ENCODE measurements at regions not wholly inside any gene's neighbourhood (a gene's known extent, or its start where the extent isn't known, plus 50 kb on each side); places are given as distances from the start of the nearest gene placed in this dataset.
A peak's percentile ranks its signal among the peaks of the same experiment; 100 is the strongest.
"Not testable (repeated sequence)": the region's sequence is repeated elsewhere in the genome, so short reads cannot be mapped to it uniquely, and the experiment has no call there.

DNA sequence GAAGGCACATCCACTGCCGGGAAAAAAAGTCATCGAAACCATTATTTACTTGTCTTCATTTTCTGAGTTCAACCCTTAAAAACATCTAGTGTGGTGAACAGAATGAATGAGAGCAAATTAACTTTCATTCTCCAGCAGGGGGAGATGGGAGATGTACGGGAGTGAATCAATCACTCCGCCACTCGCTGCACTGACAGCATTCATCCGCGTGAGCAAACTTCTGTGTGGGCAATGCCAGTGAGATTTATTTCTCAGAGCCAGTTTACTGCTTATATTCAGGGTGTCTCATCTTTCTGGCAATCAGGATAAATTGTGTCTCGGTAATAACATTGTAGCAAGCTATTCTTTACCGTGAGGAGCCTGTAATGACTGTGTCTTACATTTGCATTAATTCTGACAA, 463.6 kb upstream of the MIS18BP1 start:
- peak; percentile 9 for DNase-seq (ENCODE audit: low spot score)

DNA sequence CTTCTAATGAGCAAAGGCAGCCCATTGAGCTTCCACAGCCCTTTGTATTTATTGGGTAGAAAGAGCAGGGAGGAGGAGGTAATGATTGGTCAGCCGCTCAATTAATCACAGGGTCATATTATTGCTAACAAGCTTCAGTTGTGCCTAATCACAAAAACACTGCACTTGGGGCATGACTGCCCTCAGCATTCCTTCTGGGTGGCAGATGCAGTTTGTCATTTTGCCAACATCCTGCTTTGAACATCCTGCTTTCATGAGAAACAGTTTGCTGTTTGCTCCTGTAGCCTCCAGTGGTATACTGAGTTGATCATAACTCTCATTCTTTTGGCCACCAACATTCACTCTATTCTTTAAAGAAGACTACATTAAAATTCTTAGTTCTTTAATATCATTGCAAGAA, 462.9 kb upstream of the MIS18BP1 start:
- no peak for DNase-seq (ENCODE audit: low spot score)

DNA sequence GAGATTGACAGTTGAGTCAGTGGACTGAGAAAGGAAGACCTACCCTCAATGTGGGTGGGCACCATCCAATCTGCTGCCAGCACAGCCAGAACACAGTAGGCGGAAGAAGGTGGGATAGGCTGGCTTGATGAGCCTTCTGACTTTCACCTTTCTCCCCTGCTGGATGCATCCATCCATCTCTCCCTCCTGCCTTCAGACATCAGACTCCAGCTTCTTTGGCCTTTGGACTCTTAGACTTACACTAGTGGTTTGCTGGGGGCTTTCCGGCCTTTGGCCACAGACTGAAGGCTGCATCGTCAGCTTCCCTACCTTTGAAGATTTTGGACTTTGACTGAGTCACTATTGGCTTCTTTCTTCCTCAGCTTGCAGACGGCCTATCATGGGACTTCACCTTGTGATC, 456.5 kb upstream of the MIS18BP1 start:
- DNase-seq (ENCODE audit: low spot score): no peak

DNA sequence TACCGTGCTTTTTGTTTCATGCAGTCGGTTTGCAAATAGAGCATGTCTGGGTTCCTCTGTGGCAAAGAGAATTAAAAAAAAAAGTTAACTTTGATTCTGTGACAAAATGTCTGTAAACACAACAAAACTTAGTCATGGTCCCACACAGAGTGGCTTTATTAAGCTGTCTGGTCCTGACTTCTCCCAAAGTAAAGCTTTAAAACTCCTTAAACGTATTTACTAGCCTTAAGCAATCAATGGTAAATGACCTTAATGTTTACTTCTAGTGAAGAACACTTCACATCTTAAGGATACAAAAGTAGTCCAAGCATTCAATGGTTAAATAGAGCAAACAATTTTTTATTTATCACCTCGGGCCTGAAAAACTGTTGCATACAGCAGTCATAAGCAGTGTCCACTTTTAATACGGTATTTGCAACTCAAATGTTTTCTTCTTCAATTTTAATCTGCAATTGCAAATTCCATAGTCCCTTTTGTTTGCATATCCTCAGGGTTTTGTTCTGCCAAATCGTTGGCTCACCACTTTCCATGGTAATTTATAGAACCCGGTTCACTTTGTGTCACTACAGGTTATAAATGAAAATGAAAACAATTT, 453.0 kb upstream of the MIS18BP1 start:
- DNase-seq (ENCODE audit: low spot score): no peak

DNA sequence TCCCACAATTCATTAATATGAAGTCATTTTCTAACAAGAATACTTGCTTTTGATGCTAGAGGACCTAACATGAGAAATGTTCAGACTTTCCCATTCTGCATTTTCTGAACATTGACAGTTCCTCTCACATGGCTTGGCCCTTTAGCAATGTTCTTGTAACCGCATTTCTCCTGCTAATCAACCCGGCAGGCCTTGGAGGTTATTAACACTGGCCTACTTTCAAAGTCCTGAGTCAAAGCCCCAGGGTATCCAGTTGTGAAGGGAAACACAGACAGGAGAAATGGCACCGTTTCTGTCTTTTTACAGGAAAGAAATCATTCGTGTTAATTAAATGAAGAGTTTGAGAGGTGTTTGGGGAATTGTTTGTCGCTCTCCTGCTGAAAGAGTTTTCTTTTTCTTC, 446.5 kb upstream of the MIS18BP1 start:
- peak; percentile 1 for DNase-seq (ENCODE audit: low spot score)

DNA sequence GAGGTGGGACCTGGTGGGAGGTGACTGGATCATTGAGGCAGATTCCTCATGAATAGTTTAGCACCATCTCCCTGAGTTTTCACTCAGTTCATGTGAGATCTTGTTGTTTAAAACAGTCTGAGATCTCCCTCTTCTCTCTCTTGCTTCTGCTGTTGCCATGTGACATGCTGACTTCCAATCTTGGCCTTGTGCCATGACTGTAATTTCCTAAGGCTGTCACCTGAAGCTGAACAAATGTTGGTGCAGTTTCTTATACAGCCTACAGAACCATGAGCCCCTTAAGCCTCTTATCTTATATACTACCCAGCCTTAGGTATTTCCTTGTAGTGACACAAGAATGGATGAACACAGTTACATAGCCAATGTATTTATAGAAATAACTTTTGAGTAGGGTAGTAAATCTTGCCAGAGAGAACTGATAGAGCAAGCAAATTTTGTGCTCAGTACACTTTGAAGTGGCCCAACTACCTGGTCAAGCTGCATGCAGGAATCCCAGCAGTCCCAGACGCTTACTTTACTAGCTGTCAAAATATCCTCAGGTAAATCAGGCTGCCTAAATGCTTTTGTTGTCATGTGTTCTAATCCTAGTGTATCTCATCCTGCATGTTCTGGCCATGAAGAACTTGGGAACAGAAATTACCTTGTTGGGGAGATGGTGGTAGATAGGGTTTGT, 445.6 kb upstream of the MIS18BP1 start:
- DNase-seq (ENCODE audit: low spot score): peak; percentile 82

DNA sequence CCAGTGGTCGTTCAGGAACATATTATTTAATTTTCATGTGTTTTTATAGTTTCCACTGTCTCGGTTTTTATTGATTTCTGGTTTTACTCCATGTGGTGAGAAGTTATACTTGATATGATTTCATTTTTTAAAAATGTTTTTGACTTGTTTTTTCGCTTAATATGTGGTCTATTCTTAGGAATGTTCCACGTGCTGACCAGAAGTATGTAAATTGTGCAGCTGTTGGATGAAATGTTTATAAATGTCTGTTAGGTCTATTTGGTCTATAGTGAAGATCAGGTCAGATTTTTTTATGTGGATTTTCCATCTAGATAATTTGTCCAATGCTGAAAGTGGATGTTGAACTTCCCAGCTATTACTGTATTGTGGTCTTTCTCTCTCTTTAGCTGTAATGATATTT, 433.8 kb upstream of the MIS18BP1 start:
- DNase-seq (ENCODE audit: low spot score): no peak

DNA sequence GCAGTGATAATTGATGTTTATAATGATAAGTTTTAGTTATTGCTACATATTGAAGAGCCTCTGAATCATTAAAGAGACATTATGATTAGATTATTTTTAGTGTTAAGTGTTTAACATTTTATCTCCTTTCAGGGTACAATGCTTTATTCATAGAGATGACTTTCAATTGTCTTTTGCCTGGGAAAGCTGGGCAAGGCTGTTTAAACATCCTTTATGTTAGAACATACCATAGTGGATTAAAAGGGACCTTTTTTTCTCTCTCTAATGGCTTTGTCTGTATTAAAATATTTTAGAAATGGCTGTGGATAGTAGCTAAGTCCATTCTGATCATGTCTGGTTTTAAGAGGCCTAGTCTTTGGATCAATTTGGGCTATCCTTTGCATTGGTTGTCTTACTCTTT, 427.5 kb upstream of the MIS18BP1 start:
- DNase-seq (ENCODE audit: low spot score): no peak

DNA sequence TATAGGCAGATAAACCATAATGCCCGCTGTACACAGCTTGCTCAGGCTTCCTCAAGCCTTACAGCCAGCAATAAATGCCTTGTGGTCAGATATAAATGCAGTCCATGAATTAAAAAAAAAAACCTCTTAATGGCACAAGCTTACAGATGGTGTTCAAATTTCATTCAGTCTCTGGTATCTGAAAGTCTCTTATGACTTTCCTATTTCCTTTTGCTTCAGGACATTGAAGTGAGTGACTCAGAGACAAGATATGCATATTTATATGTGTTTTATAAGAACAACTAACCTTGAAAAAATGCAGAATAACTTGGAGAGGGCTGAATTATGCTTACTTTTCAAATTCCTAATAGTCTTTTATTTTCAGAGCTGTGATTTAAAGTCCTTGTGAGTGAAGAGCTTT, 426.9 kb upstream of the MIS18BP1 start:
- DNase-seq (ENCODE audit: low spot score): peak; percentile 88

DNA sequence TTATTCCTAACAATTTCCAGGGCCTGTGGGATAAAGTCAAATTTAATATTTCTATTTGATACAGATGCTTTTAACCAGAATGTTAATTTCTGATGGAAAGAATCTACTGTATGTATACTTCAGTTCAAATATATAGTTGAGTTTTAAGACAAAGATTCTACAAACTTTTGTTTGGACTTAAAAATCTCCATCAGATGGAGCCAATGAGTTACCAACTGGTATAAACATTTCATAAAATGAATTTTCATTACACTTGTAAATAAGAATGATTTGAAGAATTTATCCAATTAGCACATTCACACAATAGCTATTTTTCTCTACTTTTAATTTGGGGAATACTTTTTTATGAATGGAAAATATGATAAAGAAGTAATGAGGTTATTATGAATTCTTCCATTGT, 425.2 kb upstream of the MIS18BP1 start:
- DNase-seq (ENCODE audit: low spot score): no peak

DNA sequence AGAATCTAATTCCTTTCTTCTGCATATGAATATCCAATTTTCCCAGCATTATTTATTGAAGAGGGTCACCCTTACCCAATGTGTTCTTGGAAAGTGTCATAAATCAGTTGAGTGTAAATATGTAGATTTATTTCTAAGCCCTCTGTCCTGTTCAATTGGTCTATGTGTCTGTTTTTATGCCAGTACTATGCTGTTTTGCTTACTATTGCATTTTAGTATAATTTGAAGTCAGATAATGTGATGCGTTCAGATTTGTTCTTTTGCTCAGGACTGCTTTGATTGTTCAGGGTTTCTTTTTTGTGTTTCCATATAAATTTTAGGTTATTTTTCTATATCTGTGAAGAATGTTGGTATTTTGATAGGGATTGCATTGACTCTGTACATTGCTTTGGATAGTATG, 420.4 kb upstream of the MIS18BP1 start:
- no peak for DNase-seq (ENCODE audit: low spot score)

DNA sequence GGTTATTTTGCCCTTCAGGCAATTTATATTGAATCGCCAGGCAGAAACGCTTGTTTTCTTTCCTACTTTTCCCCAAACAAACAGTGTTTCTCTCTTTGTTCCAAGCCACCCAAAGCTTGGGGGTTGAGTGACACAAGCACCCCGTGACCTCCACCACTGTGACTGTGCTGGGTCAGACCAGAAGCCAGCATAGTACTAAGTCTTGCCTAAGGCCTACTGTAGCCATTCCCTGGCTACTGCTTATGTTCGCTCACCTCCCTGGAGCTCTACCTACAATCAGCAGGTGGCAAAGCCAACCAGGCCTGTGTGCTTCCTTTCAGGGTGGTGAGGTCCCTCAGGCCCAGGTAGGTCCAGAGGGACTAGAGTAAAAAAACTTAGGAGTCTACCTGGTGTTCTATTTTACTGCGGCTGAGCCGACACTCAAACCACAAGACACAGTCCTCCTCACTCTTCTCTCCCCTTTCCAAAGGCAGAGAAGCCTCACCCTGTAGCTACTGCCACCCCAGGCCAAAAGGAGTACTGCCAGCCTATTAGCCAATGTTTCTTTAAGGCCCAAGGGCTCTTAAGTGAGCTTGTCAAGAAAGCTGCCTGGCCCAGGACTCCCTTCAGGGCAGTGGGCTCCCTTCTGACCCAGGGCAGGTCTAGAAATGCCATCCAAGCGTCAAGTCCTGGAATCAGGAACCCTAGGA, 411.8 kb upstream of the MIS18BP1 start:
- no peak for DNase-seq (ENCODE audit: low spot score)

DNA sequence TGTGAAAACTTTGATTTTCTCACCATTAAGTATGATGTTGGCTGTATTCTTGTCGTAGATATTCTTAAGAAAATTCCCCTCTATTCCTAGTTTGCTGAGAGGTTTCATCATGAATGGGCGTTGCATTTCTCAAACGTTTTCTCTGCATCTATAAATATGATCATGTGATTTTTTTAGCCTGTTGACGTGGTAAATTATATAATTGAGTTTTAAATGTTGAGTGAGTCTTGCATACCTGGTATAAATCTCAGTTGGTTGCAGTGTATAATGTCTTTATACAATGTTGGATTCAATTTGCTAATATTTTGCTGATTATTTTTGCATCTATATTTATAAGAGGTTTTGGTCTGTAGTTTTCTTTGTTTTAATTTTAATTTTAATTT, 405.9 kb upstream of the MIS18BP1 start:
- no peak for DNase-seq (ENCODE audit: low spot score)

DNA sequence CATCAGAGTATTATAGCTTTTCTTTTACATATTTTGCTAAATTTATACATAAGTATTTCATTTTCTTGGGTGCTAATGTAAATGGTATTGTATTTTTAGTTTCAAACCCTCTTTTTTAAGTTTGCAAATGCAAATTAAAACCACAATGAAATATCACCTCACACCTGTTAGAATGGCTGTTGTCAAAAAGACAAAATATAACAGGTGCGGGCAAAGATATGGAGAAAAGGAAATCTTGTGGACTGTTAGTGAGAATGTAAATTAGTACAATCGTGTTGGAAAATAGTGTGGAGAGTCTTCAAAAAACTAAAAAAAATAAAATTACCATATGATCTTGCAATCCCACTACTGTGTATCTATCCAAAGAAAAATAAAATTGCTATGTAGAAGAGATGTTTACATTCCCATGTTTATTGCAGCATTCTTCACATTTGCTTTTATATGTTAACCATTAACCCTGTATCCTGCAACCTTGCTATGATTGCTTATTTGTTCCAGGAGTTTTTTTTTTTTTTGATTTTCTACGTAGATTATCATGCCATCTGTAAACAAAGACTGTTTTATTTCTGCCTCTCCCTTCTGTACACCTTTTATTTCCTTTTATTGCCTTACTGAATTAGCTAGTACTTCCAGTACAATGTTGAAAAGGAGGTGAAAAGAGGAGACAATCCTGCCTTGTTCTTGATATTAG, 405.4 kb upstream of the MIS18BP1 start:
- DNase-seq (ENCODE audit: low spot score): no peak

DNA sequence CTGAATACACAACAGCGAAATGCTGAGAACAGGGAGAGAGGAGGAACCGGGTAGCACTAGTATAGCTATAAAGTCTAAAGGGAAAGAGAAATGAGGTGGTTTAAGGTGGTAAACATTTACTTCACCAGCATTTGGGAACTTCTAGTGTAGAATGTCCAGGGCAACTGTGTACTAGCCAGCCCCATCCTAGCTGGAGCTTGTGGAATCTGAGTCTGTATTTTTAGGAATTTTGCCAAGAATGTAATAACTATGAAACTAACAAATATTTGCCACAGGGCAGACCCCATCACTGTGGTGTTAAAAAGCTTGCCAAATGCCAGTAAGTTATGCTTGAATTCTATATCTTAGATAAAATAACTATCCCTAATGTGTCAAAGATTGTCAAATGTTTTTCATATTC, 398.9 kb upstream of the MIS18BP1 start:
- DNase-seq (ENCODE audit: low spot score): peak; percentile 22

DNA sequence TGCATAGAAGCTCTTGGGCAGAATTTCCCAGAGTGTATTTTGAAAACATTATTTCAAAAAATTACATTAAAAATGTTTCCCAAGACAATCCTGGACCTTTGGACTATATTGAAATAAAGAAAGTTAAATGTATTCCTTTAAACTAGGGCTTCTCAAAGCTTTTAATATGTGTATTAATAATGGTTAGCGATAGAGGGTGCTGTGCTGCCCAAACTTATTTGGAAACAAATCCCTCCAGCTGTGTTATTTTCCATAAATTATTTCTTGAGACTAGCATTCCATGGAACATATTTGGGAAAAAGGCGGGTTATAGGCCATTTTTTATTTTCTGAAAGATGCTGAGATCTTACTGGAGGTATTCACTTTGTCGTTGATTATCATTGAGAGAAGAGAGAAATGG, 397.8 kb upstream of the MIS18BP1 start:
- DNase-seq (ENCODE audit: low spot score): no peak

DNA sequence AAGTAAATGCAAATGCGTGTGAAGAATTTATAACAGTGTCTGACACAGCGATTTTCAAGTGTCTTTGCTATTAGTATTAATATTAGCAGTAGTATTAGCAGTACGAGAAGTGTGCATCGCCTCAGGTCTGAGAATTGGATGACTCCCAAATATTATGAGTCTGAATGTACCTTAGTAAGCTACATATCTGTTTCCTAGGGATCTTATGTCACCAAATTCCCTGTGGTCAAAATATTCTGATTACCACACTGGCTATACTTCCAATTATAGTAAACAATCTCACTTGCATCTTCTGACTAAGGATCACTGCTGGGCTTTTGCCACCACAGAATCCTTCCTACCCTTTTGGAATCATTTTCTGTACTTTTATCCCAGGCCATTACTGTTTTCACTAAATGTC, 396.0 kb upstream of the MIS18BP1 start:
- DNase-seq (ENCODE audit: low spot score): no peak

DNA sequence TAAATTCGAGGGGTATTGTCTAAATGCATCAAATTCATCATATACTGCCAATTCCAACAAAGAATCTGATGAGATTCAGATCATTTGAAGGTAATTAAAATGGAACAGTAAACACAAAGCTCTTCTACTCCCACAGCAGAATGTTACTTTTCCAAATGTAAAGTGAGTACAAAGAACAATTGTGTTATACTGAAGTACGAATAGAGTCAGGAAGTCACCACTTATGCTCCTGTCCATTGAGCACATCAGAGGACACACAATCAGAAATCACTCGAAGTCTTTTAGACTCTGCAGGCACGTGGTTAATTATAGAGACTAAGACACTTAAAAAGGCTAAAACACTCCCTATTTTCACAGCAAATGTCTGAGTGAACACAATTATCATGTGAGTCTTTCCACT, 388.5 kb upstream of the MIS18BP1 start:
- no peak for DNase-seq (ENCODE audit: low spot score)

DNA sequence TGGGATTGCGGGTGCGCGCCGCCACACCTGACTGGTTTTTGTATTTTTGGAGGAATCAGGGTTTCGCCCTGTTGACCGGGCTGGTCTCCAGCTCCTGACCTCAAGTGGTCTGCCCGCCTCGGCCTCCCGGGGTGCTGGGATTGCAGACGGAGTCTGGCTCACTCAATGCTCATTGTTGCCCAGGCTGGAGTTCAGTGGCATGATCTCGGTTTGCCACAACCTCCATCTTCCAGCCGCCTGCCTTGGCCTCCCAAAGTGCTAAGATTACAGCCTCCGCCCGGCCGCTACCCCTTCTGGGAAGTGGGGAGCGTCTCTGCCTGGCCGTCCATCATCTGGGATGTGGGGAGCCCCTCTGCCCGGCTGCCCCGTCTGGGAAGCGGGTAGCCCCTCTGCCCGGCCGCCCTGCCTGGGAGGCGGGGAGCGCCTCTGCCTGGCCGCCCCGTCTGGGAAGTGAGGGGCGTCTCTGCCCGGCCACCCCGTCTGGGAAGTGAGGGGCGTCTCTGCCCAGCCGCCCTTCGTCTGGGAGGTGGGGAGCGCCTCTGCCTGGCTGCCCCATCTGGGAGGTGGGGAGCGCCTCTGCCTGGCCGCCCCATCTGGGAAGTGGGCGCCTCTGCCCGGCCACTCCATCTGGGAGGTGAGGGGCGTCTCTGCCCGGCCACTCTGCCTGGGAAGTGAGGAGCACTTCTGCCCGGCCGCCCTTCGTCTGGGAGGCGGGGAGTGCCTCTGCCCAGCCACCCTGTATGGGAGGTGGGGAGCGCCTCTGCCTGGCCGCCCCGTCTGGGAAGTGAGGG, 381.8 kb upstream of the MIS18BP1 start:
- DNase-seq (ENCODE audit: low spot score): not testable (repeated sequence)

DNA sequence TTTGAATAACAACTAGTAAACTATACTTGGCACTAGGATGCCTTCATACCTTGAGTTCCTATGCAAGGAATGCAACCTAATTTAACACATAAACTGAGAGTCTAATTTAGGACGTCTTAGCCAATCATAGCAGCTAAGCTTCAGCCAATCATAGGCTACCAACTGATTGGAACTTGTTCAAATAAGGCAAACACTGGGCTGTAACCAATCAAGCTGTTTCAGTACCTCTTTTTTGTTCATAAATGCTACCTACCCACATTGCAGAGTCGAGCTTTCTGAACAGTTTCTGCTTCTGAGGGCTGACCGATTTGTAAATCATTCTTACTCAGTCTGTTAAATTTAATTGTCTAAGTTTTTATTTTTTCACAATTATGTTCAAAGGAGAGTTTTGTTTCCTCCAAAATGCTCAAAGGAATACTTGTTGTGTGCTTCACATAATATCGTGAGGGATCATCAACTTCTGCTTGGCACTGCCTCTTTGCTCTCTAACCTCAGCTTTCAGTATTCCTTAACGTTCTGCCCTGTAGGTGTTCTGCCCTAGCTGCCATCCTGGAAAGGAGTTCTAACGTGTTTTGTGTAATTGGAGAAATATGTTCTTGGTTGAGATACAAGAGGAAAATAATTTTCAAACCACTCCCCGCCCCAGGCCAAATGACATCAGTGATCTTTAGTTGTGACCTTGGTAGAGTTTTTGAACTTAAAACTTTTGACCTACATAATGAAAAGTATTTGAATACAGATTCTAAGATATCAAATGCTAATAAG, 380.4 kb upstream of the MIS18BP1 start:
- DNase-seq (ENCODE audit: low spot score): no peak

DNA sequence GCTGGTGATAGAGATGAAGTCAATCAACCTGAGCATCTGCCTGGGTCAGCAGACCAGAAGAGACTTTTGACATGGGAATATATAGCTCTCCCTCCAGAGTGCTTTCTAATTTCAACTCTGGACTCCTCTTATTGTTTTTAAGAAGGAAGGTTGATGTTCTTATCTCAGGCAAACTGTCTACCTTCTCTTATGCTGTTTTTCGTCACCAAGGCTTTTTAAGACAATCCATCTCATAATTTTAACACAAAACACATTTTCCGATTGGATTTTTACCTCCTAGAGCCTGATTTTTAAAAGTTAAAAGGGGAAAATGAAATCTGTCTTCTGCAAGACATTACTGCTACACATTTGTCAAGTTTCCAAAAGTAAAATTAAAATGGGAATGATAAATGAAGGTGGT, 368.7 kb upstream of the MIS18BP1 start:
- DNase-seq (ENCODE audit: low spot score): no peak
